B cell (primary cell): ENCODE measurements at regions not wholly inside any gene's neighbourhood (a gene's known extent, or its start where the extent isn't known, plus 50 kb on each side); places are given as distances from the start of the nearest gene placed in this dataset.

Experiments used
- ATAC-seq: fragments of 200-7000 bp; cut with Tn5 transposase; one replicate; pipeline ENCODE4 v1.10.0; 2021; ENCODE audit warnings: low read depth, mild to moderate bottlenecking, moderate number of reproducible peaks, moderate library complexity
- CTCF ChIA-PET: fragments of 350-600 bp; sonication (Branson Sonifier 250); formaldehyde crosslinking; loops from one replicate; lab custom pipeline; 2021; ENCODE audit warnings: antibody characterized with exemption, inconsistent platforms; lab: Charles Lee
- POLR2A ChIA-PET: fragments of 350-600 bp; sonication (Branson Sonifier 250); formaldehyde crosslinking; loops from one replicate; lab custom pipeline; 2021; ENCODE audit warnings: antibody characterized with exemption; lab: Charles Lee
- DNase-seq: peaks from one replicate; pipeline ENCODE4 v3.0.0; 2013
- H2AFZ ChIP-seq: 2 replicates; pipeline ENCODE4 v1.6.1; 2012; ENCODE audit warnings: mild to moderate bottlenecking, low read depth, low read length; ENCODE audit not compliant: insufficient read depth, poor library complexity, severe bottlenecking
- H3K27ac ChIP-seq, 2 donors: 1 replicate in 1 of 2; 2 replicates in 1 of 2; pipeline ENCODE4 v1.5.1; 2012 to 2013; ENCODE audit warnings: low read length in 2 of 2, mild to moderate bottlenecking in 2 of 2, moderate library complexity in 1 of 2
- H3K27me3 ChIP-seq, 4 experiments: fragments of 200-600 bp in 1 of 4; sonication (generic) in 1 of 4; replicated peaks in 1 of 4; 1 replicate in 2 of 4; 2 replicates in 2 of 4; pipeline versions ENCODE4 v1.6.1 to v1.7.0; 2013 to 2016; ENCODE audit warnings: low read length in 3 of 4, mild to moderate bottlenecking in 2 of 4, mixed read lengths in 1 of 4, moderate library complexity in 1 of 4; ENCODE audit not compliant: insufficient read depth in 4 of 4, control insufficient read depth in 3 of 4; ENCODE audit errors: control extremely low read depth in 1 of 4
- H3K36me3 ChIP-seq, 2 experiments: replicated peaks in 1 of 2; 1 replicate in 1 of 2; 2 replicates in 1 of 2; pipeline versions ENCODE4 v1.6.1 to v1.7.1; 2013; ENCODE audit warnings: low read length in 1 of 2; ENCODE audit not compliant: insufficient read depth in 2 of 2, control insufficient read depth in 1 of 2; ENCODE audit errors: control extremely low read depth in 1 of 2, extremely low read depth in 1 of 2
- H3K4me1 ChIP-seq, 2 donors: fragments of 200-600 bp in 1 of 2; sonication (generic) in 1 of 2; 1 replicate in 1 of 2; 2 replicates in 1 of 2; pipeline versions ENCODE4 v1.5.1 to v1.6.1; 2013 to 2017; ENCODE audit warnings: low read length in 2 of 2; ENCODE audit not compliant: control insufficient read depth in 2 of 2, insufficient read depth in 2 of 2
- H3K4me2 ChIP-seq: replicated peaks from 2 replicates; pipeline ENCODE3; 2012; ENCODE audit warnings: mild to moderate bottlenecking, low read depth, low read length; ENCODE audit not compliant: poor library complexity, severe bottlenecking
- H3K4me3 ChIP-seq, 5 experiments: fragments of 200-600 bp in 1 of 5; sonication (generic) in 1 of 5; 1 replicate in 3 of 5; 2 replicates in 2 of 5; pipeline versions ENCODE4 v1.5.1 to v1.7.0; 2011 to 2016; ENCODE audit warnings: low read length in 4 of 5, mild to moderate bottlenecking in 4 of 5, low read depth in 2 of 5, control low read depth in 1 of 5, moderate library complexity in 1 of 5; ENCODE audit not compliant: insufficient read depth in 1 of 5; ENCODE audit errors: control extremely low read depth in 1 of 5, extremely low read depth in 1 of 5
- H3K79me2 ChIP-seq: fragments of 200-600 bp; sonication (generic); one replicate; pipeline ENCODE4 v1.6.0; 2016; ENCODE audit warnings: low read length; ENCODE audit not compliant: control insufficient read depth, insufficient read depth
- H3K9ac ChIP-seq: fragments of 200-600 bp; sonication (generic); 2 replicates; pipeline ENCODE4 v1.6.1; 2017; ENCODE audit warnings: mild to moderate bottlenecking, low read length, moderate library complexity
- H3K9me3 ChIP-seq, 3 donors: one replicate each; pipeline versions ENCODE4 v1.6.1 to v1.7.1; 2013; ENCODE audit warnings: low read length in 2 of 3; ENCODE audit not compliant: control insufficient read depth in 2 of 3, insufficient read depth in 1 of 3; ENCODE audit errors: control extremely low read depth in 1 of 3
- H4K20me1 ChIP-seq: 2 replicates; pipeline ENCODE4 v1.6.0; 2012; ENCODE audit warnings: mild to moderate bottlenecking, low read length; ENCODE audit not compliant: insufficient read depth, control insufficient read depth, poor library complexity, severe bottlenecking
- H3K27ac Mint-ChIP-seq: one replicate; pipeline ENCODE4 v1.8.0; 2021; ENCODE audit warnings: mixed read lengths
- H3K27me3 Mint-ChIP-seq: one replicate; pipeline ENCODE4 v1.8.0; 2021; ENCODE audit warnings: mixed read lengths
- H3K4me1 Mint-ChIP-seq: one replicate; pipeline ENCODE4 v1.8.0; 2021; ENCODE audit warnings: mixed read lengths
- H3K4me3 Mint-ChIP-seq: one replicate; pipeline ENCODE4 v1.8.0; 2021; ENCODE audit warnings: mixed read lengths
- H3K9me3 Mint-ChIP-seq: one replicate; pipeline ENCODE4 v1.8.0; 2022; ENCODE audit warnings: mixed read lengths; ENCODE audit not compliant: insufficient read depth
- EZH2 ChIP-seq: IDR thresholded peaks from 2 replicates; pipeline ENCODE4 v1.6.1; 2012; ENCODE audit warnings: borderline replicate concordance, low read depth, mild to moderate bottlenecking, moderate library complexity, low read length; ENCODE audit not compliant: insufficient read depth, poor library complexity, severe bottlenecking
- WGBS: methylation state at CpG from one replicate; pipeline ENCODE4 v1.1.5; 2013; ENCODE audit warnings: missing lambda C conversion rate; ENCODE audit not compliant: insufficient coverage; 5-methylcytosine and 5-hydroxymethylcytosine counted together
- intact Hi-C: fragments of 100-400 bp; cut with micrococcal nuclease; formaldehyde crosslinking; loops from one replicate; pipeline ENCODE4 v1.10.0; 2022
- TF ChIP-seq, protein P1 (sequence below): fragments of 200-600 bp; IDR thresholded peaks from one replicate; pipeline ENCODE4 v1.8.0; 2022; ENCODE audit warnings: antibody characterized with exemption, mild to moderate bottlenecking

DNA sequence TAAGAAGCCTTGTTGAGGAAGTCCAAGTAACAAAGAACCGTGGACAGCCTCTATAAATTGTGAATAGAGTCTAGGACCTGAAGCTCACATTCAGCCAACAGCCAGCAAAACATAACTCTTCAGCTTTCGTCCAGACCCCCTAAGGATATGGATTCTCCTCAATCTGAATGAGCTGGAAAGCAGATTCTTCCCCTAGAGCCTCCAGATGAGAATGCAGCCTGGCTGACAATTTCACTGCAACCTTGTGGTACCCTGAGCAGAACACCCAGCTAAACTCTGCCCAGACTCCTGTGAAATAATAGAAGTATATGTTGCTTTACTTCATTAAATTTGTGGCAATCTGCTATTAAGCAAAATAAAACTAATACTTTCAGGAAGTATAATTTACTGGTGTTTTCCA is 483.5 kb upstream of the SLC8A1 start:
- Mint-ChIP-seq H3K27ac (no peak overlapping the region), H3K4me1 (no peaks in the 10 kb centered on the region), H3K4me3 (no peak overlapping the region), H3K27me3 (no peaks in the 10 kb centered on the region), H3K9me3 (no peaks in the 10 kb centered on the region)
- Histone ChIP-seq H3K4me3 (no peak overlapping the region), H3K9ac (no peak overlapping the region), H3K79me2 (no peaks in the 10 kb centered on the region), H3K9me3 (no peaks in the 10 kb centered on the region), H3K27ac (no peak overlapping the region), H3K4me1 (no peaks in the 10 kb centered on the region), H2AFZ (no peak overlapping the region), H3K4me2 (no peak overlapping the region), H4K20me1 (no peaks in the 10 kb centered on the region), H3K36me3 (no peaks in the 10 kb centered on the region), H3K27me3 (no peaks in the 10 kb centered on the region)
- TF ChIP-seq, protein P1, sequence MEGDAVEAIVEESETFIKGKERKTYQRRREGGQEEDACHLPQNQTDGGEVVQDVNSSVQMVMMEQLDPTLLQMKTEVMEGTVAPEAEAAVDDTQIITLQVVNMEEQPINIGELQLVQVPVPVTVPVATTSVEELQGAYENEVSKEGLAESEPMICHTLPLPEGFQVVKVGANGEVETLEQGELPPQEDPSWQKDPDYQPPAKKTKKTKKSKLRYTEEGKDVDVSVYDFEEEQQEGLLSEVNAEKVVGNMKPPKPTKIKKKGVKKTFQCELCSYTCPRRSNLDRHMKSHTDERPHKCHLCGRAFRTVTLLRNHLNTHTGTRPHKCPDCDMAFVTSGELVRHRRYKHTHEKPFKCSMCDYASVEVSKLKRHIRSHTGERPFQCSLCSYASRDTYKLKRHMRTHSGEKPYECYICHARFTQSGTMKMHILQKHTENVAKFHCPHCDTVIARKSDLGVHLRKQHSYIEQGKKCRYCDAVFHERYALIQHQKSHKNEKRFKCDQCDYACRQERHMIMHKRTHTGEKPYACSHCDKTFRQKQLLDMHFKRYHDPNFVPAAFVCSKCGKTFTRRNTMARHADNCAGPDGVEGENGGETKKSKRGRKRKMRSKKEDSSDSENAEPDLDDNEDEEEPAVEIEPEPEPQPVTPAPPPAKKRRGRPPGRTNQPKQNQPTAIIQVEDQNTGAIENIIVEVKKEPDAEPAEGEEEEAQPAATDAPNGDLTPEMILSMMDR = no peak
- ATAC-seq (no peak), DNase-seq (no peak)
- intact Hi-C loops = no loop called here
- ChIA-PET POLR2A (no interaction called here), CTCF (no interaction called here)
- WGBS = 60% methylated on average over 1 of the region's 2 CpGs

DNA sequence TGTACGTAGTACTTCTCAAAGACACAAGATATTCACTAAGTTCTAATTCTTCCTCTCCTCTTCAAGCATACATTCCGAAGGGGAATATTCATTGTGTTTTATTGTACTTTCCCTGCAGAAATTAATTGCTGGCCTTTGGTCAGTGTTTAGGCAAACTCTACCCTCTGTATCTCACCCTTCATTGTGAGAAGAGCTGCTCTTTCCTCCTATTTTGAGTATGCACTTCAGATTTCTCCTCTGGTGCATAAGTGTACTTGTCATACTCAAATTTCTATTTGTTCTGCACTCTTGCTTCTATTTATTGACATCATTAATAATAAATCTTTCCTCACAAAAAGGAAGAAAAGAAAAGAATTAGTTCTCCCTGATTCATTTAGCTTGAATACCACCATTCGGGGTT is 485.4 kb upstream of the SLC8A1 start:
- Mint-ChIP-seq H3K27me3 (no peaks in the 10 kb centered on the region), H3K4me1 (no peaks in the 10 kb centered on the region), H3K27ac (no peak overlapping the region), H3K9me3 (no peaks in the 10 kb centered on the region), H3K4me3 (no peak overlapping the region)
- H3K9ac ChIP-seq = no peak overlapping the region
- no peak for DNase-seq
- no peaks in the 10 kb centered on the region for H3K79me2 ChIP-seq
- H2AFZ ChIP-seq = no peak overlapping the region
- WGBS = no CpG with 5 or more reads among the region's 3 CpGs
- TF ChIP-seq EZH2 = no peak
- TF ChIP-seq, protein P1 = no peak
- ATAC-seq = no peak
- peaks cover 0 to 2% (median 0%) of the 10 kb centered on the region in 3 donors for H3K9me3 ChIP-seq
- no peaks in the 10 kb centered on the region for H3K36me3 ChIP-seq
- ChIA-PET CTCF (no interaction called here), POLR2A (no interaction called here)
- H3K27me3 ChIP-seq = no peaks in the 10 kb centered on the region
- H4K20me1 ChIP-seq = no peaks in the 10 kb centered on the region
- no peak overlapping the region for H3K27ac ChIP-seq
- intact Hi-C loops = no loop called here
- no peak overlapping the region for H3K4me3 ChIP-seq
- no peaks in the 10 kb centered on the region for H3K4me1 ChIP-seq
- H3K4me2 ChIP-seq = no peak overlapping the region
